ENCODE measurements at regions not wholly inside any gene's neighbourhood (a gene's known extent, or its start where the extent isn't known, plus 50 kb on each side); places are given as distances from the start of the nearest gene placed in this dataset.
"Not testable (repeated sequence)": the region's sequence is repeated elsewhere in the genome, so short reads cannot be mapped to it uniquely, and the experiment has no call there.

GRCh38 chr9:129453734-129454133, 167.2 kb downstream of the C9orf50 start:
- DNase-seq = no peak

- no peak for DNase-seq
These were observed 169.2 kb downstream of the C9orf50 start for GRCh38 chr9:129451669-129452068.

- no peak for DNase-seq
These were observed 169.7 kb downstream of the C9orf50 start for GRCh38 chr9:129451089-129451656.

- DNase-seq = no peak
These were observed 171.8 kb downstream of the C9orf50 start for GRCh38 chr9:129449066-129449465.

- no peak for DNase-seq
These were observed 173.9 kb downstream of the C9orf50 start for GRCh38 chr9:129446828-129447550.

- DNase-seq = no peak
These were observed 175.1 kb downstream of the C9orf50 start for GRCh38 chr9:129445794-129446306.

- DNase-seq = not testable (repeated sequence)
These were observed 177.3 kb downstream of the C9orf50 start for GRCh38 chr9:129443515-129444164.

- no peak for DNase-seq
These were observed 177.9 kb downstream of the C9orf50 start for GRCh38 chr9:129442803-129443511.

- no peak for DNase-seq
These were observed 179.0 kb downstream of the C9orf50 start for GRCh38 chr9:129441852-129442251.

GRCh38 chr9:129440435-129441186, 180.3 kb downstream of the C9orf50 start:
- no peak for DNase-seq

- no peak for DNase-seq
These were observed 181.7 kb downstream of the C9orf50 start for GRCh38 chr9:129439242-129439641.

- no peak for DNase-seq
These were observed 183.1 kb downstream of the C9orf50 start for GRCh38 chr9:129437626-129438323.

- peak; percentile 23 for DNase-seq
These were observed 183.9 kb downstream of the C9orf50 start for GRCh38 chr9:129436751-129437625.

GRCh38 chr9:129435988-129436717, 184.7 kb downstream of the C9orf50 start:
- DNase-seq = no peak

- DNase-seq = no peak
These were observed 185.6 kb downstream of the C9orf50 start for GRCh38 chr9:129435291-129435690.

GRCh38 chr9:129434187-129434586, 186.7 kb downstream of the C9orf50 start:
- DNase-seq = no peak

GRCh38 chr9:129432297-129433154, 188.4 kb downstream of the C9orf50 start:
- DNase-seq = no peak

GRCh38 chr9:129430940-129431643, 189.8 kb downstream of the C9orf50 start:
- no peak for DNase-seq

All from hematopoietic multipotent progenitor cell treated with erythropoietin and hydrocortisone succinate and interleukin-3 and kit ligand, for 8 days (in vitro differentiated cells).